ENCODE measurements at regions not wholly inside any gene's neighbourhood (a gene's known extent, or its start where the extent isn't known, plus 50 kb on each side); places are given as distances from the start of the nearest gene placed in this dataset.

- TF ChIP-seq TEAD1 (CRISPR knock-in tag; IDR thresholded peaks at IDR 0.05): no peak
- TF ChIP-seq GTF2I (CRISPR knock-in tag; conservative IDR thresholded peaks at IDR 0.05): no peak
- TF ChIP-seq TCF7 (CRISPR knock-in tag; IDR thresholded peaks at IDR 0.05; ENCODE audit: low read depth): no peak
- TF ChIP-seq SMAD3 (CRISPR knock-in tag; IDR thresholded peaks at IDR 0.05; ENCODE audit: borderline replicate concordance): no peak
- TF ChIP-seq ZMAT4 (CRISPR knock-in tag; IDR thresholded peaks at IDR 0.05): no peak
- TF ChIP-seq ZNF671 (CRISPR knock-in tag; IDR thresholded peaks at IDR 0.05): no peak
- TF ChIP-seq EMX1 (CRISPR knock-in tag; IDR thresholded peaks at IDR 0.05): no peak
- no peak for TF ChIP-seq ELF4 (CRISPR knock-in tag; IDR thresholded peaks at IDR 0.05; ENCODE audit: low read depth)
- TF ChIP-seq E2F5 (CRISPR knock-in tag; IDR thresholded peaks at IDR 0.05): no peak
- no peak for TF ChIP-seq NFE2L1 (CRISPR knock-in tag; IDR thresholded peaks at IDR 0.05)
- TF ChIP-seq NR2C2 (CRISPR knock-in tag; IDR thresholded peaks at IDR 0.05): no peak
- no peak for TF ChIP-seq MLX (CRISPR knock-in tag; IDR thresholded peaks at IDR 0.05)
- no peak for TF ChIP-seq E2F1 (CRISPR knock-in tag; IDR thresholded peaks at IDR 0.05)
- TF ChIP-seq HMGA2 (CRISPR knock-in tag; IDR thresholded peaks at IDR 0.05): no peak
- no peak for TF ChIP-seq RELA (CRISPR knock-in tag; IDR thresholded peaks at IDR 0.05; ENCODE audit: borderline replicate concordance)
- no peak overlapping the region for H3K27ac Mint-ChIP-seq
- H3K4me1 Mint-ChIP-seq: peaks cover 9% of the 10 kb centered on the region
- POLR2A ChIA-PET: no interaction called here
- no peaks in the 10 kb centered on the region; the same call in 1 of the 2 replicates for H3K27me3 Mint-ChIP-seq (ENCODE audit: low read depth)
- no peak for ATAC-seq
- H3K9me3 Mint-ChIP-seq: peaks cover 8% of the 10 kb centered on the region
- CTCF ChIA-PET: no interaction called here
- no peak for DNase-seq (ENCODE audit: low spot score)
- H3K4me3 Mint-ChIP-seq: no peak overlapping the region
- 0 out of 2 replicates have a peak, but pooled peaks cover 3% of the 10 kb centered on the region for H3K36me3 Mint-ChIP-seq
These were observed 231.3 kb upstream of the KLF6 start for GRCh38 chr10:4016214-4016740.

- no peak overlapping the region for H3K27ac Mint-ChIP-seq
- H3K9me3 Mint-ChIP-seq: peaks cover 8% of the 10 kb centered on the region
- TF ChIP-seq HMGXB4 (CRISPR knock-in tag; IDR thresholded peaks at IDR 0.05) (no peak), GTF2I (CRISPR knock-in tag; conservative IDR thresholded peaks at IDR 0.05) (no peak), ATF3 (CRISPR knock-in tag; conservative IDR thresholded peaks at IDR 0.05) (no peak)
- CTCF ChIA-PET: interaction anchor here (0.9 kb wide), 1 partner anchor 138 kb away, joined by 3 read pairs; no protein-coding TSS in a partner anchor
- 0 out of 2 replicates have a peak, but pooled peaks cover 3% of the 10 kb centered on the region for H3K36me3 Mint-ChIP-seq
- no peak overlapping the region for H3K4me3 Mint-ChIP-seq
- H3K4me1 Mint-ChIP-seq: peaks cover 17% of the 10 kb centered on the region
- H3K27me3 Mint-ChIP-seq (ENCODE audit: low read depth): no peaks in the 10 kb centered on the region; the same call in 1 of the 2 replicates
- POLR2A ChIA-PET: interaction anchor here (0.7 kb wide), 1 partner anchor 228 kb away, joined by 3 read pairs; the partner anchor contains the start of gene KLF6
- DNase-seq (ENCODE audit: low spot score) (no peak), ATAC-seq (no peak)
These were observed 228.7 kb upstream of the KLF6 start for GRCh38 chr10:4013651-4014121.

GRCh38 chr10:4012848-4013247 lies 227.8 kb upstream of the KLF6 start:
- no peak overlapping the region for H3K27ac Mint-ChIP-seq
- peaks cover 8% of the 10 kb centered on the region for H3K9me3 Mint-ChIP-seq
- H3K27me3 Mint-ChIP-seq (ENCODE audit: low read depth): no peaks in the 10 kb centered on the region; the same call in 1 of the 2 replicates
- CTCF ChIA-PET: no interaction called here
- H3K4me3 Mint-ChIP-seq: no peak overlapping the region
- peaks cover 17% of the 10 kb centered on the region for H3K4me1 Mint-ChIP-seq
- no peak for ATAC-seq
- TF ChIP-seq KAT7 (CRISPR knock-in tag; IDR thresholded peaks at IDR 0.05; ENCODE audit: borderline replicate concordance) (no peak), ATF1 (CRISPR knock-in tag; IDR thresholded peaks at IDR 0.05) (no peak), OVOL2 (CRISPR knock-in tag; IDR thresholded peaks at IDR 0.05; ENCODE audit: borderline replicate concordance) (no peak), AFF4 (CRISPR knock-in tag; IDR thresholded peaks at IDR 0.05; ENCODE audit: borderline replicate concordance) (no peak), ZNF512 (CRISPR knock-in tag; IDR thresholded peaks at IDR 0.05; ENCODE audit: borderline replicate concordance) (peak; percentile 90)
- POLR2A ChIA-PET: no interaction called here
- no peak for DNase-seq (ENCODE audit: low spot score)
- 0 out of 2 replicates have a peak, but pooled peaks cover 3% of the 10 kb centered on the region for H3K36me3 Mint-ChIP-seq
